ENCODE measurements at regions not wholly inside any gene's neighbourhood (a gene's known extent, or its start where the extent isn't known, plus 50 kb on each side); places are given as distances from the start of the nearest gene placed in this dataset.
"Not testable (repeated sequence)": the region's sequence is repeated elsewhere in the genome, so short reads cannot be mapped to it uniquely, and the experiment has no call there.

DNA sequence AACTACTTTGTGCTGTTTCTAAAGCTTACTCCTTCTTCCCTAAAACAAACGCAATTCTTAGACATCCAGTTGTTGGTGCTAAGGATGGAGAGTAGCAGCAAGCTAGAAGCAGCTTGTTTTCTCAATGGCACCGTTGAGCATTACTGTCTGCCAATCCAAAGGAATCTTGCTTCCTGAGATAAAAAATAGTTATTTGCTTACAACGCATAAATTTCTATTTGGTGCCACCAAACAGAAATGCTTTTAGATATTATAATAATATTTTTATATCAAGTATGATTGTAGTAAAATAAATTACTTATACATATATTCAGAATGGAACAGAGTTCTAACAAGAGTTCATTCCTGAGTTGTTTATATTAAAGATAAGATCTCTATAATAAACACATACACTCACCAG lies 434.7 kb downstream of the CPS1 start:
- TF ChIP-seq, protein P1, sequence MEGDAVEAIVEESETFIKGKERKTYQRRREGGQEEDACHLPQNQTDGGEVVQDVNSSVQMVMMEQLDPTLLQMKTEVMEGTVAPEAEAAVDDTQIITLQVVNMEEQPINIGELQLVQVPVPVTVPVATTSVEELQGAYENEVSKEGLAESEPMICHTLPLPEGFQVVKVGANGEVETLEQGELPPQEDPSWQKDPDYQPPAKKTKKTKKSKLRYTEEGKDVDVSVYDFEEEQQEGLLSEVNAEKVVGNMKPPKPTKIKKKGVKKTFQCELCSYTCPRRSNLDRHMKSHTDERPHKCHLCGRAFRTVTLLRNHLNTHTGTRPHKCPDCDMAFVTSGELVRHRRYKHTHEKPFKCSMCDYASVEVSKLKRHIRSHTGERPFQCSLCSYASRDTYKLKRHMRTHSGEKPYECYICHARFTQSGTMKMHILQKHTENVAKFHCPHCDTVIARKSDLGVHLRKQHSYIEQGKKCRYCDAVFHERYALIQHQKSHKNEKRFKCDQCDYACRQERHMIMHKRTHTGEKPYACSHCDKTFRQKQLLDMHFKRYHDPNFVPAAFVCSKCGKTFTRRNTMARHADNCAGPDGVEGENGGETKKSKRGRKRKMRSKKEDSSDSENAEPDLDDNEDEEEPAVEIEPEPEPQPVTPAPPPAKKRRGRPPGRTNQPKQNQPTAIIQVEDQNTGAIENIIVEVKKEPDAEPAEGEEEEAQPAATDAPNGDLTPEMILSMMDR (IDR thresholded peaks at IDR 0.05; ENCODE audit: extremely low read depth, insufficient read depth, missing control alignments) = no peak
- in situ Hi-C loops (cut with MboI; ENCODE audit: low pct_unique_long_range_greater_than_20kb, low sequenced_read_pairs, unreplicated experiment) = no loop called here
- DNase-seq (ENCODE audit: low spot score) = no peak

DNA sequence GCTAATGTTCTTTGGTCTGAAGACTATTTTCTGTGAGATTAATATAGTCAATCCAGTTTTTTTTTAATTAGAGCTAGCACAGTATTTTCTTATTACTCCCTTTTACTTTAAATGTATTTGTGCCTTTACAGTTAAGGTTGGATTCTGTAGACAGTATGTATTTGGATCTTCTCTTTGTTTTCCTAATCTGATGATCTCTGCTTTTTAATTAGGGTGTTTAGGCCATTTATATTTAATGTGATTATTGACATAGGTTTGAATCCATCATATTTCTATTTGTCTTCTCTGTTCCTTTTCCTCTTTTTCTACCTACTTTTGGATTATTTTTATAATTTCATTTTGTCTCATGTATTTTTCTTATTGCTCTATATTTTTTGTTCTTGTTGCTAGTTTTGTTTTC lies 437.7 kb downstream of the CPS1 start:
- DNase-seq (ENCODE audit: low spot score) = no peak
- in situ Hi-C loops (cut with MboI; ENCODE audit: low pct_unique_long_range_greater_than_20kb, low sequenced_read_pairs, unreplicated experiment) = no loop called here
- TF ChIP-seq, protein P1 (IDR thresholded peaks at IDR 0.05; ENCODE audit: extremely low read depth, insufficient read depth, missing control alignments) = no peak

DNA sequence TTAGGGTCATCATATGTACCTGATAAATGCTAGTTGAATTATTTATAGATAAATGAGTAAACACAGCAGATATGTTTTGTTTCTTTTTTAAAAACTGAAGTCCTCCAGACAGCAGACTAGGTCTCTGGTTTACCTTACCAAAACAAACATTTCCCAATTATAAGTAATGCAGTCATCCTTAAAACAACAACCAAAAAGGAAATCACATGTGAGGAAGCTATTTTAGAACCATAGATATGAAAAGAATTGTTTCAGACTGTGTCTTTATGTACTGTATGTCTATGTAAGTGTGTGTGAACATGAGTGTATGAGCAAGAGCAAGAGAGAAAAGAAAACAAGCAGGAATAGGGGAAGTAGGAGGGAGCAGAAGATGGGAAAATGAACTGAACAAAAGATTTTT lies 441.0 kb downstream of the CPS1 start:
- TF ChIP-seq, protein P1 (IDR thresholded peaks at IDR 0.05; ENCODE audit: extremely low read depth, insufficient read depth, missing control alignments) = no peak
- no peak for DNase-seq (ENCODE audit: low spot score)
- in situ Hi-C loops (cut with MboI; ENCODE audit: low pct_unique_long_range_greater_than_20kb, low sequenced_read_pairs, unreplicated experiment) = no loop called here

DNA sequence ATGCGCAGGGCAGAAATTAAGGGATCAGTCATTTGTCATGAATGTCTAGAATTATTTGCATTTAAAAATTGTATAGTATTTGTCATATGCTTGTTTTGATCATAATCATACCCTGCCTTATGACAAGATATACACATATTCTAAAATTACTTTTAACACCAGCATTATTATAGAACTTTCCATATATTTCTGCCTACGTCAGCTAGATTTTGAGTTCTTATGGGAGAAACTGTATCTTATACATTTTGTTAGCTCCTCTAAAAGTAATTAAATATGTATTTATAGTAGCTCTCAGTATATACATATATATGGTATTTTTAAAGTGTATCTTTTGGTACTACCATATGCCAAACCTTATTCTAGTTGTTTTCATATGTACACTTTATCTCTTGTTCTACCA lies 441.9 kb downstream of the CPS1 start:
- in situ Hi-C loops (cut with MboI; ENCODE audit: low pct_unique_long_range_greater_than_20kb, low sequenced_read_pairs, unreplicated experiment) = no loop called here
- DNase-seq (ENCODE audit: low spot score) = no peak
- TF ChIP-seq, protein P1 (IDR thresholded peaks at IDR 0.05; ENCODE audit: extremely low read depth, insufficient read depth, missing control alignments) = no peak

DNA sequence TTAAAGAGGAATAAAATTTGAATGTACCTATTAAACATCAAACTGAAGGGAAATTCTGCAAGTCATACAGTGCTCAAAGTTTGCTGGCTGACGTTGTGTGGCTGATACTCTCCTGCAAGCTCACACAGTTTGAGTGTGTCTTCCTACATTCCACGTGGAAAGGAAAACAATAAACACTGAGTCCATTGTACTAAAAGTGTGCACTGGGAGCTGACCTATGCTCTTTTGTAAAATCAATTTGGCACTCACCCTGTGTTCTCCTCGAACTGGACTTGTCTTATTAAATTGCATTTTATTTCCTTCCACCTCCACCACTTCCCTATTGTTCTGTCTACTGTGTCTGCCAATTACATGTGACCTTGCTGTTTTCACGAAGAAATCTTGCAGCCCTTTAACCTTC lies 458.0 kb downstream of the CPS1 start:
- no peak for DNase-seq (ENCODE audit: low spot score)
- in situ Hi-C loops (cut with MboI; ENCODE audit: low pct_unique_long_range_greater_than_20kb, low sequenced_read_pairs, unreplicated experiment) = no loop called here
- TF ChIP-seq, protein P1 (IDR thresholded peaks at IDR 0.05; ENCODE audit: extremely low read depth, insufficient read depth, missing control alignments) = no peak

DNA sequence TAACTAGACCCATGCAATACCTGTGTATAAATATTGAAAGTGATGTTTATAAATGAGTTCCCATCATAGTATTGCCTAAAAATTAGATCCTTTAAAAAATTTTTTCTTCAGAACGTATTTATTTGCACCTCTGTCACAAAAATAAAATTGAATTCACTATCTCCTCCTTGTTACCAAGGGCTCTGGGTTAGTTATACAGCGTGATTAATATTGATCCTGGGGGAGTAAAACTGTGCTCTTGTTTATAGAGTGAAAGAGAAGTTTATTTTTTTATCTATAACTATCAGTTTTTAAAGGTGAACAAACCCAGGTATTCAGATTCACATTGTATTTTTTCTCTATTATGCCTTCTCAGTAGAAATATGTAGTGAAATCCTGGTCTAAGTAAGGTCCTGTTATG lies 458.5 kb downstream of the CPS1 start:
- no peak for DNase-seq (ENCODE audit: low spot score)
- TF ChIP-seq, protein P1 (IDR thresholded peaks at IDR 0.05; ENCODE audit: extremely low read depth, insufficient read depth, missing control alignments) = no peak
- in situ Hi-C loops (cut with MboI; ENCODE audit: low pct_unique_long_range_greater_than_20kb, low sequenced_read_pairs, unreplicated experiment) = no loop called here

DNA sequence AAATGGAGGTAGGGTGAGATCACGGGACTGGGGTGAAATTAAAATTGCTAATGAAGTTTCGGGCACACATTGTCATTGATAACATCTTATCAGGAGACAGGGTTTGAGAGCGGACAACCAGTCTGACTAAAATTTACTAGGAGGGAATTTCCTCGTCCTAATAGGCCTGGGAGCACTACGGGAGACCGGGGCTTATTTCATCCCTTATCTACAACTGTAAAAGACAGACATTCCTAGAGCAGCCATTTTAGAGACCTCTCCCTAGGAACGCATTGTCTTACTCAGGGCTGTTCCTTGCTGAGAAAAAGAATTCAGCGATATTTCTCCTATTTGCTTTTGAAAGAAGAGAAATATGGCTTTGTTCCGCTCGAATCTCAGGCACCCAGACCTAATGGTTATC lies 468.7 kb downstream of the CPS1 start:
- in situ Hi-C loops (cut with MboI; ENCODE audit: low pct_unique_long_range_greater_than_20kb, low sequenced_read_pairs, unreplicated experiment); DNase-seq (ENCODE audit: low spot score): not testable (repeated sequence)
